ENCODE measurements at regions not wholly inside any gene's neighbourhood (a gene's known extent, or its start where the extent isn't known, plus 50 kb on each side); places are given as distances from the start of the nearest gene placed in this dataset.

- no peak for DNase-seq (ENCODE audit: low spot score)
Measured at GRCh38 chr17:65477600-65477999, 83.8 kb downstream of the AXIN2 start.

GRCh38 chr17:65474660-65475059 lies 86.8 kb downstream of the AXIN2 start:
- no peak for DNase-seq (ENCODE audit: low spot score)

GRCh38 chr17:65473985-65474384 lies 87.5 kb downstream of the AXIN2 start:
- DNase-seq (ENCODE audit: low spot score): no peak

GRCh38 chr17:65473363-65473762 lies 88.1 kb downstream of the AXIN2 start:
- peak; percentile 22 for DNase-seq (ENCODE audit: low spot score)

- no peak for DNase-seq (ENCODE audit: low spot score)
Measured at GRCh38 chr17:65472666-65473309, 88.7 kb downstream of the AXIN2 start.

- peak; percentile 67 for DNase-seq (ENCODE audit: low spot score)
Measured at GRCh38 chr17:65470783-65471182, 90.7 kb downstream of the AXIN2 start.

- DNase-seq (ENCODE audit: low spot score): no peak
Measured at GRCh38 chr17:65468321-65468720, 93.1 kb downstream of the AXIN2 start.

- peak; percentile 83 for DNase-seq (ENCODE audit: low spot score)
Measured at GRCh38 chr17:65467156-65467555, 94.3 kb downstream of the AXIN2 start.

- DNase-seq (ENCODE audit: low spot score): no peak
Measured at GRCh38 chr17:65466547-65466946, 94.9 kb downstream of the AXIN2 start.

- peak; percentile 84 for DNase-seq (ENCODE audit: low spot score)
Measured at GRCh38 chr17:65463242-65463641, 98.2 kb downstream of the AXIN2 start.

GRCh38 chr17:65459677-65460347 lies 101.6 kb downstream of the AXIN2 start:
- peak; percentile 55 for DNase-seq (ENCODE audit: low spot score)

GRCh38 chr17:65457635-65458257 lies 103.7 kb downstream of the AXIN2 start:
- peak; percentile 33 for DNase-seq (ENCODE audit: low spot score)

GRCh38 chr17:65457183-65457582 lies 104.3 kb downstream of the AXIN2 start:
- no peak for DNase-seq (ENCODE audit: low spot score)

- DNase-seq (ENCODE audit: low spot score): peak; percentile 24
Measured at GRCh38 chr17:65456368-65457151, 104.9 kb downstream of the AXIN2 start.

GRCh38 chr17:65455972-65456343 lies 105.5 kb downstream of the AXIN2 start:
- peak; percentile 57 for DNase-seq (ENCODE audit: low spot score)

GRCh38 chr17:65455154-65455971 lies 106.1 kb downstream of the AXIN2 start:
- DNase-seq (ENCODE audit: low spot score): peak; percentile 47

GRCh38 chr17:65453204-65453931 lies 108.1 kb downstream of the AXIN2 start:
- no peak for DNase-seq (ENCODE audit: low spot score)

GRCh38 chr17:65449495-65449894 lies 112.0 kb downstream of the AXIN2 start:
- DNase-seq (ENCODE audit: low spot score): peak; percentile 35

GRCh38 chr17:65447823-65448222 lies 113.6 kb downstream of the AXIN2 start:
- no peak for DNase-seq (ENCODE audit: low spot score)

- peak; percentile 16 for DNase-seq (ENCODE audit: low spot score)
Measured at GRCh38 chr17:65446838-65447526, 114.5 kb downstream of the AXIN2 start.

Measured in mesenteric fat pad (tissue), 1 donor.